ENCODE measurements at regions not wholly inside any gene's neighbourhood (a gene's known extent, or its start where the extent isn't known, plus 50 kb on each side); places are given as distances from the start of the nearest gene placed in this dataset.

DNA sequence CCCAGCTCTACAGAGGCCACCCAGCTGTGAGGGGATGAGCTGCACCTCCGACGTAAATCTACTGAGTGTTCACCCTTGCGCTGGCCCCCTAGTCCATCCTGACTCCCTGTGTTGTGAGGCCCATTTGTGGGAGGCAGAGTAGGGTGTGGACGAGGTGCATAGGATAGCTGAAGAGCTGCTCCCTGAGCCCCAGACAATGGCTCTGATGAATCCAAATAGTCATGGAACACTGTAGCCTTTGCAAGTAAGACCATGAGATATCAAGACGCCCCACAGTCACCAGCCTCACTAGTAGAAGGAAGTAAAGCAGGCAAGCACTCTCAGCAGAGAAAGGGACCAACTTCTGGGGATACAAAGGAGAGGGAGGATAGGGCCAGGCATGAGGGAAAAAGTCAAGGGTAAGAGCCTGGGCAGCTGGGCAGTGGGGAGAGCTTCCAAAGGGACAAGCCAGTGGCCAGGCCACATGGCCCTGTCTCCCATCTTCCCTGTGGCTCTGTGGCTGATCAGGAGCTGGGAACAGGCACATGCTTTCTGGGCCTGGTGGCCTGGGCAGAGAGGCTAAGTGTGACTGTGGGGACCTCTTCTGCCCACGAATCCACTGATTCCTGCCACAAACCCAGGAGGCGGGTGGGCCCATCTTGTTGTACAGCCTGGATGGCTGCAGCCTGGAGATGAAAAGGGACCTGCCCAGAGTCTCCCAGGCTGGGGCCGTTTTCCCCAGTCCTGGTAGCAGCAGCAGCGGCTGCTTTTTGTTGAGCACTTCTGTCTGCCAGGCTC, 55.5 kb upstream of the EPS8L3 start:
- no peak for DNase-seq (ENCODE audit: insufficient read length, low spot score, missing footprints)
- Histone ChIP-seq H2AFZ (ENCODE audit: low read length) (no peak overlapping the region), H3K27me3 (ENCODE audit: insufficient read depth, low read length) (no peaks in the 10 kb centered on the region), H3K4me1 (ENCODE audit: insufficient read depth, low read length) (peaks cover 35% of the 10 kb centered on the region), H4K20me1 (ENCODE audit: insufficient read depth, low read length) (no peaks in the 10 kb centered on the region), H3K79me2 (ENCODE audit: insufficient read depth, low read length) (no peaks in the 10 kb centered on the region), H3K4me2 (ENCODE audit: insufficient read depth, low read length) (no peak overlapping the region), H3K4me3 (ENCODE audit: insufficient read depth, low read length) (no peak overlapping the region), H3K27ac (ENCODE audit: low read depth, low read length) (no peak overlapping the region), H3K36me3 (ENCODE audit: insufficient read depth, low read length) (no peaks in the 10 kb centered on the region), H3K9me3 (ENCODE audit: low read depth, low read length) (peaks cover 3% of the 10 kb centered on the region)
- TF ChIP-seq CTCF (IDR thresholded peaks at IDR 0.05; ENCODE audit: extremely low read depth, low read depth, low read length): no peak

- Histone ChIP-seq H3K4me1 (ENCODE audit: insufficient read depth, low read length) (peaks cover 28% of the 10 kb centered on the region), H3K27me3 (ENCODE audit: insufficient read depth, low read length) (no peaks in the 10 kb centered on the region), H2AFZ (ENCODE audit: low read length) (peak overlapping the region; percentile 66), H3K9me3 (ENCODE audit: low read depth, low read length) (peaks cover 3% of the 10 kb centered on the region), H3K4me2 (ENCODE audit: insufficient read depth, low read length) (no peak overlapping the region), H4K20me1 (ENCODE audit: insufficient read depth, low read length) (no peaks in the 10 kb centered on the region), H3K36me3 (ENCODE audit: insufficient read depth, low read length) (no peaks in the 10 kb centered on the region), H3K4me3 (ENCODE audit: insufficient read depth, low read length) (no peak overlapping the region), H3K27ac (ENCODE audit: low read depth, low read length) (no peak overlapping the region), H3K79me2 (ENCODE audit: insufficient read depth, low read length) (no peaks in the 10 kb centered on the region)
- TF ChIP-seq CTCF (IDR thresholded peaks at IDR 0.05; ENCODE audit: extremely low read depth, low read depth, low read length): no peak
- no peak for DNase-seq (ENCODE audit: insufficient read length, low spot score, missing footprints)
Observed at GRCh38 chr1:109818271-109818987, 54.7 kb upstream of the EPS8L3 start.

DNA sequence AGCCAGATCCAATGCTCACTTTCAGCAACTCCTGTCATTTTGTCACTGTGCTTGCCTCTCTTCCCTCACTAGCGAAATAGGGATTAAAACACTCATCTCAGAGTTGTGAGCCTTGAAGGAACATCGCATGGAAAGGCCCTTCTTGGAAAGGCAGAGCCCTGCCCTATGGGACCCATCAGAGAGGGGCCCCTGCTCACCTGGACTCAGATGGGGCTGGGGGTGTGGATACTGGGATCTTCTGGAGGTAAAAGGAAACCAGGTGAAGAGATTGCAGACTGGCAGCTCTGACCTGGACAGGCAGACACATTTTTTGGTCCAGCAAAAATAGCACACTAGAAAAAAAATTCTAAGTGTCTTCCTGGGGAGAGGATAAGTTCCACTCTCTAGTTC, 54.2 kb upstream of the EPS8L3 start:
- Histone ChIP-seq H3K4me3 (ENCODE audit: insufficient read depth, low read length) (no peak overlapping the region), H2AFZ (ENCODE audit: low read length) (no peak overlapping the region), H3K9me3 (ENCODE audit: low read depth, low read length) (peaks cover 3% of the 10 kb centered on the region), H3K4me1 (ENCODE audit: insufficient read depth, low read length) (peaks cover 22% of the 10 kb centered on the region), H3K27me3 (ENCODE audit: insufficient read depth, low read length) (no peaks in the 10 kb centered on the region), H3K27ac (ENCODE audit: low read depth, low read length) (no peak overlapping the region), H4K20me1 (ENCODE audit: insufficient read depth, low read length) (no peaks in the 10 kb centered on the region), H3K4me2 (ENCODE audit: insufficient read depth, low read length) (no peak overlapping the region), H3K36me3 (ENCODE audit: insufficient read depth, low read length) (no peaks in the 10 kb centered on the region), H3K79me2 (ENCODE audit: insufficient read depth, low read length) (no peaks in the 10 kb centered on the region)
- DNase-seq (ENCODE audit: insufficient read length, low spot score, missing footprints): no peak
- no peak for TF ChIP-seq CTCF (IDR thresholded peaks at IDR 0.05; ENCODE audit: extremely low read depth, low read depth, low read length)

- no peak for DNase-seq (ENCODE audit: insufficient read length, low spot score, missing footprints)
- no peaks in the 10 kb centered on the region for H3K27me3 ChIP-seq (ENCODE audit: insufficient read depth, low read length)
- no peak for TF ChIP-seq CTCF (IDR thresholded peaks at IDR 0.05; ENCODE audit: extremely low read depth, low read depth, low read length)
- H2AFZ ChIP-seq (ENCODE audit: low read length): no peak overlapping the region
- H3K4me3 ChIP-seq (ENCODE audit: insufficient read depth, low read length): no peak overlapping the region
- H3K79me2 ChIP-seq (ENCODE audit: insufficient read depth, low read length): no peaks in the 10 kb centered on the region
- H3K27ac ChIP-seq (ENCODE audit: low read depth, low read length): no peak overlapping the region
- peaks cover 3% of the 10 kb centered on the region for H3K9me3 ChIP-seq (ENCODE audit: low read depth, low read length)
- H4K20me1 ChIP-seq (ENCODE audit: insufficient read depth, low read length): no peaks in the 10 kb centered on the region
- peaks cover 14% of the 10 kb centered on the region for H3K4me1 ChIP-seq (ENCODE audit: insufficient read depth, low read length)
- no peak overlapping the region for H3K4me2 ChIP-seq (ENCODE audit: insufficient read depth, low read length)
- H3K36me3 ChIP-seq (ENCODE audit: insufficient read depth, low read length): no peaks in the 10 kb centered on the region
Observed at GRCh38 chr1:109816975-109817535, 53.3 kb upstream of the EPS8L3 start.
